Prostate gland (tissue), 2 donors: ENCODE measurements at regions not wholly inside any gene's neighbourhood (a gene's known extent, or its start where the extent isn't known, plus 50 kb on each side); places are given as distances from the start of the nearest gene placed in this dataset.

Experiments
- CTCF ChIP-seq, 4 experiments: fragments of 200-600 bp in 2 of 4; fragments of 450-650 bp in 2 of 4; sonication (generic) in 2 of 4; IDR thresholded peaks; 1 replicate in 3 of 4; 2 replicates in 1 of 4; pipeline ENCODE4 v1.5.1; 2016 to 2019; ENCODE audit warnings: antibody characterized with exemption in 4 of 4, mild to moderate bottlenecking in 2 of 4, moderate library complexity in 2 of 4
- POLR2A ChIP-seq: fragments of 450-650 bp; IDR thresholded peaks from one replicate; pipeline ENCODE4 v1.6.1; 2016; ENCODE audit warnings: antibody characterized with exemption, mild to moderate bottlenecking
- POLR2AphosphoS5 ChIP-seq: sonication (generic); formaldehyde crosslinking; IDR thresholded peaks from one replicate; pipeline ENCODE4 v1.6.1; 2017; ENCODE audit warnings: antibody characterized with exemption

GRCh38 chr10:113444766-113445365, 108.0 kb upstream of the HABP2 start:
- TF ChIP-seq POLR2A = no peak
- no peak for TF ChIP-seq CTCF (IDR thresholded peaks at IDR 0.05)
- TF ChIP-seq POLR2AphosphoS5 = no peak
